Neuron (in vitro differentiated cells): ENCODE measurements at regions not wholly inside any gene's neighbourhood (a gene's known extent, or its start where the extent isn't known, plus 50 kb on each side); places are given as distances from the start of the nearest gene placed in this dataset.

Experiments used
- H2AFZ ChIP-seq: one replicate; pipeline ENCODE4 v1.6.1; 2013; ENCODE audit warnings: low read depth, mild to moderate bottlenecking, inconsistent platforms, low read length, moderate library complexity
- H3K27me3 ChIP-seq: one replicate; pipeline ENCODE4 v1.6.1; 2013; ENCODE audit warnings: low read length; ENCODE audit not compliant: insufficient read depth
- H3K36me3 ChIP-seq: one replicate; pipeline ENCODE4 v1.6.1; 2013; ENCODE audit warnings: low read length; ENCODE audit not compliant: insufficient read depth
- H3K4me1 ChIP-seq: one replicate; pipeline ENCODE4 v1.6.1; 2013; ENCODE audit warnings: low read length; ENCODE audit not compliant: insufficient read depth
- H3K4me3 ChIP-seq: 2 replicates; pipeline ENCODE4 v1.5.1; 2013; ENCODE audit warnings: mild to moderate bottlenecking, low read length, moderate library complexity
- H3K9me3 ChIP-seq: one replicate; pipeline ENCODE4 v1.6.1; 2013; ENCODE audit warnings: low read length

DNA sequence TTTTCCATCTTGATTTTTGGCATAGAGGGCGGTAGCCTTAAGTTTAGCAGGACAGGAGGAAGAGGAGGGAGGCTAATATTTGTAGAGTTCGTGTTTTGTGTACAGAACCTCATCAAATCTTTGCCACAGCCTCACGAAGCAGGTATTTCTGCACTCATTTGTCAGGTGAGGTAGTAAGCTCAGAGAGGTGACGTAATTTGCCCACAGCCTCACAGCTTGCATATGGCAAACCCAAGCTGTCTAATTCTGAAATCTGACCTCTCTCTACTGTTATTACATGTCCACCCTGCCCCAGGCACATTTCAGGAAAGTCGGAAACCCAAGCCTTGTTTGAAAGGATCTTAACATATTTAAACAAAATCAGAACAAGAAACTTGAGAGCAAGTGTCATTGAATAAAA lies 91.1 kb upstream of the TPM1 start:
- H3K4me3 ChIP-seq: no peak overlapping the region
- H3K27me3 ChIP-seq: no peaks in the 10 kb centered on the region
- H3K4me1 ChIP-seq: no peaks in the 10 kb centered on the region
- H3K9me3 ChIP-seq: peaks cover 4% of the 10 kb centered on the region
- H3K36me3 ChIP-seq: no peaks in the 10 kb centered on the region
- no peak overlapping the region for H2AFZ ChIP-seq

DNA sequence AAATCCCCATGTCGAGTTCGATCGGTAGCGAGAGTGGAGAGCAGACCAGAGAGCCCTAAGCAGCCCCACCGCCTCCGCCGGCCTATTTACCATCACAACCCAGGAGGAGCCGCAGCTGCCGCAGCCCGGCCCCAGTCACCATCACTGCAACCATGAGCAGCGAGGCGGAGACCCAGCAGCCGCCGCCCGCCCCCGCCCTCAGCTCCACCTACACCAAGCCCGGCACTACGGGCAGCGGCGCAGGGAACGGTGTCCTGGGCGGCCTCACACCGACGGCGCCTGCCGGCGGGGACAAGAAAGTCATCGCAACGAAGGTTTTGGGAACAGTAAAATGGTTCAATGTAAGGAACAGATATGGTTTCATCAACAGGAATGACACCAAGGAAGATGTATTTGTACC lies 89.5 kb upstream of the TPM1 start:
- no peaks in the 10 kb centered on the region for H3K36me3 ChIP-seq
- H2AFZ ChIP-seq: no peak overlapping the region
- no peak overlapping the region for H3K4me3 ChIP-seq

DNA sequence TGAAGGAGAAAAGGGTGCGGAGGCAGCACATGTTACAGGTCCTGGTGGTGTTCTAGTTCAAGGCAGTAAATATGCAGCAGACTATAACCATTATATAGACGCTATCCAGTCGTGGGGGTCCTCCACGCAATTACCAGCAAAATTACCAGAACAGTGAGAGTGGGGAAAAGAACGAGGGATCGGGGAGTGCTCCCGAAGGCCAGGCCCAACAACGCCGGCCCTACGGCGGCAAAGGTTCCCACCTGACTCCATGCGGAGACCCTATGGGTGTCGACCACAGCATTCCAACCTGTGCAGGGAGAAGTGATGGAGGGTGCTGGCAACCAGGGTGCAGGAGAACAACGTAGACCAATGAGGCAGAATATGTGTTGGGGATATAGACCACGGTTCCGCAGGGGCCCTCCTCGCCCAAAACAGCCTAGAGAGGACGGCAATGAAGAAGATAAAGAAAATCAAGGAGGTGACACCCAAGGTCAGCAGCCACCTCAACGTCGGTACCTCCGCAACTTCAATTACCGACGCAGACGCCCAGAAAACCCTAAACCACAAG lies 89.0 kb upstream of the TPM1 start:
- no peak overlapping the region for H3K4me3 ChIP-seq
- H3K9me3 ChIP-seq: peaks cover 4% of the 10 kb centered on the region
- H3K4me1 ChIP-seq: no peaks in the 10 kb centered on the region
- H3K36me3 ChIP-seq: no peaks in the 10 kb centered on the region
- no peak overlapping the region for H2AFZ ChIP-seq
- peaks cover 4% of the 10 kb centered on the region for H3K27me3 ChIP-seq

More for the DNA sequence above, 89.5 kb upstream of the TPM1 start:
- H3K4me1 ChIP-seq: no peaks in the 10 kb centered on the region
- peaks cover 4% of the 10 kb centered on the region for H3K9me3 ChIP-seq
- H3K27me3 ChIP-seq: no peaks in the 10 kb centered on the region

DNA sequence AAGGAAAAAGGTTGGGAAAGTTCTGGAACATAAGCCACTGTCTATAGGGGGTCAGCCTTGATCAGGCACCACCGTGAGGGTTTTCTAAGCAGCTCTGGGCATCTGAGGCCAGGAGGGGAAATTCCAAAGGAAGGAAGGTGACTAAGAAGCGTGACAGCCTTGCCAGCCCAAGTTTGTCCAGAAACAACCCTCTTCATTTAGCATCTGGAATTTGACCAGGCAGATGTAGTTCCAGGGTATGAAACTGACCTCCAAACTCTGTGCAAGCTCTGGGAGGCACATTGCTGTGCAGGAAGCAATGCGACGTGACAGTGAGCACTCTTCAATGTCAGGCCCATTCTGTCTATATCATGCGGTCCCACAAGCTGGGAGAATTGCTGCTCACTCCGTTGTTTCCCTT lies 85.4 kb upstream of the TPM1 start:
- Histone ChIP-seq H3K4me1 (no peaks in the 10 kb centered on the region), H3K27me3 (peaks cover 7% of the 10 kb centered on the region), H3K36me3 (no peaks in the 10 kb centered on the region), H3K4me3 (no peak overlapping the region), H3K9me3 (peaks cover 4% of the 10 kb centered on the region), H2AFZ (no peak overlapping the region)

DNA sequence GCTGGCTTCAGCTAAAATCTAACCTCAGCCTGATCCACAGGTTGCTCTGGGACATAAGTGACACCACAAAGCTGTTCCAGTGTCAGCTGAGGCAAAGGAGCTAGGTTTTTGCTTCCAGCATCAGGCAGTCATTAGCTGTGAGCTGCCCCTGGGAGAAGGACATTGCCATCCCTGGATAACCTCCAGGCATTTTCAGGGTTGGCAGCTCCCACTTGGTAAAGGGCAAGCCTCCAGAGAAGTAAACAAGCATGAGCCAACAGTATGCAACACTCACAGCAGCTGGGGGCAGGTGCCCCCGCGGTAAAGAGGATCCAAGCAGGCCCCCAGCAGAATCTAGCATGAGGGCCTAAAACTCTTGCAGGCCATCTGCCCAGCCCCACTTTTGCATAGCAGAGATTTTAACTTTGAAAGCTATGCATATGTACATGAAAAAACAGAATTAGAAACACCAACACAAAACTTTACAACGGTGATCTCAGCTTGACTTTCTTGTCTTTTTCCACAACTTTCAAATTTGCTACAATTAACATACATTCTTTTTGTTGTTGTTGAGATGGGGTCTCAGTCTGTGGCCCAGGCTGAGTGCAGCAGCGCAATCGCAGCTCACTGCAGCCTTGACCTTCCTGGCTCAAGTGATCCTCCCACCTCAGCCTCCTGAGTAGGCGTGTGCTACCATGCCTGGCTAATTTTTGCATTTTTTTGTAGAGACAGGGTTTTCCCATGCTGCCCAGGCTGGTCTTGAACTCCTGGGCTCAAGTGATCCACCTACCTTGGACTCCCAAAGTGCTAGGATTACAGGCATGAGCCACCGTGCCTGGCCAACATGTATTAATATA lies 83.8 kb upstream of the TPM1 start:
- H3K4me1 ChIP-seq: peaks cover 4% of the 10 kb centered on the region
- H3K4me3 ChIP-seq: no peak overlapping the region
- H3K36me3 ChIP-seq: no peaks in the 10 kb centered on the region
- peaks cover 2% of the 10 kb centered on the region for H3K9me3 ChIP-seq
- peaks cover 7% of the 10 kb centered on the region for H3K27me3 ChIP-seq
- H2AFZ ChIP-seq: no peak overlapping the region

DNA sequence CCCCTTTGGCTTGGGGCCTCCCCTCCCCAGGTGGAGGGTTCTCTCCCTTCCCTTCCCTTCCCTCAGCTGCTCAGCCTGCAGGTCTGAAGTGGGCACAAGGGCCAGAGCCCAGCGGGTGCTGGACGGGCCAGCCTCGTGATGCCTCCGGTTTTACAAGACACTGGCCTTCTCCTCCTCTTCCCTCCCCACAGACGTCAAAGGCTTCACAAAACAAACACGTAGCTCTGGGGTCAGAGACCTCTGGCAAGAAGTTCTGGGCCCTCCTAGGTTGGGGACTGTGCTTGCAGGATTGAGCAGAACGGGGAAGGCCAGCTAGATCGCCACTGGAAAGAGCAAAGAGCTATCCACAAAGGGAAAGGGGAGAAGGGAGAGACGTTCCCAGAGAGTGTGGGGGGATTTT lies 81.4 kb upstream of the TPM1 start:
- H3K27me3 ChIP-seq: peaks cover 7% of the 10 kb centered on the region
- no peaks in the 10 kb centered on the region for H3K36me3 ChIP-seq
- no peaks in the 10 kb centered on the region for H3K9me3 ChIP-seq
- no peak overlapping the region for H2AFZ ChIP-seq
- no peak overlapping the region for H3K4me3 ChIP-seq
- peaks cover 11% of the 10 kb centered on the region for H3K4me1 ChIP-seq

DNA sequence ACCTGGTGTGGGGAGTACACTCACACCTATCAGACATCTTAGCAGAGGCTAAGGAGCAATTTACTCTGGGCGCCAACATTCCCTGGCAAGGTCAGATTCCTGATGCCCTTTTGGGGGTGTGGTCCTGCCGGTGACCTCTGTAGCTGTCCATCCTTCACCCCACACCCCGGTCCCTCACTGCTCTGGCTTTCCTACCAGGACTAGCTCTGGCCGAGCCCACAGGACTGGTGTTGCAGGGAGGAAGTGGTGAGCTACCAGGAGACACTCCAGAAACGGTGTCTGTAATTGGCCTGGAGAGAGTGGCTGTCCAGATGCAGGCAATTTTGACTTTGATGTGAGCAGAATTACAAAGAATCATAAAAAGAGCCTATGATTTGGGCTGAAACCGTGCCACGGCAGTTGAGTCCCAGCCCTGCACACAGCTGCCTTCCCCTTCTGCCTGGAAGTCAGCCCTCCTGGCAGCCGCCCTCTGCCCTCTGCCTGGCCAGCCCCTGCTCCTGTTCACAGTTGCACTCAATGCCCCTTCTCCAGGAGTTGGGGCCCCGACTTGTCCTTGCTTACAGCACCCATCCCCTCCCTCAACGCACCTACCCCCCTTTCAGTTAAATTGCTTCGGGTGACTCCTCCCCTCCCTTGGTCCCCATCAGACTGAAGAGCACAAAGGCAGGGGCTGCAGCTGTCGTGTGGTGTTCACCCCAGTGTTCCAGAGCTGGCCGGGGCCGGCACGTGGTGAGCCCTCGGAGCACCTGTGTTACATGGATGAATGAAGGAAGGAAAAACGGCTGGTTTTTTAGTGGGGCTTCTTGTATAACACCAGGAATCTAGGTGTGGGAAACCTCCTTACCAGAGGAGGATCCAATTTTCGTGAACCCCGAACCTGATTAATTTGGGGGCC lies 80.2 kb upstream of the TPM1 start:
- Histone ChIP-seq H3K9me3 (no peaks in the 10 kb centered on the region), H3K4me1 (peaks cover 11% of the 10 kb centered on the region), H3K27me3 (peaks cover 7% of the 10 kb centered on the region), H3K36me3 (no peaks in the 10 kb centered on the region), H2AFZ (no peak overlapping the region), H3K4me3 (no peak overlapping the region)

DNA sequence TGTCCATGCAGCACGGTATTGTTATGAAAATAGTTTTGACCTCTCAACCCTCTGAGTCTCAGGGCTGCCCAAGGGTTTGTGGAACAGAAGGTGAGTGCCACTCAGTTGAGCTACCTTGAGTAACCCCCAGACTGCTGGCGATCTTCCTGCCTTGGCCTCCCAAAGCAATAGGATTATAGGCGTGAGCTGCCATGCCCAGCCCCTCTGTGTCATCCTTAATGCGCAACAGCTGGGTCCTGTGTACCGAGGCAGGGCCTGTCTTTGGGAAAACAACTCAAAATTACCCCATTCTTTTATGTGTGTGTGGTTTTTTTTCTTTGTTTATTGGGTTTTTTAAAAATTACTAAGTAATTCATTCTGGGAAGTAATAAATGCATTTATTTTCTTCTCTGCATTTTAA lies 78.3 kb upstream of the TPM1 start:
- Histone ChIP-seq H3K36me3 (no peaks in the 10 kb centered on the region), H3K4me3 (no peak overlapping the region), H3K27me3 (peaks cover 3% of the 10 kb centered on the region)

DNA sequence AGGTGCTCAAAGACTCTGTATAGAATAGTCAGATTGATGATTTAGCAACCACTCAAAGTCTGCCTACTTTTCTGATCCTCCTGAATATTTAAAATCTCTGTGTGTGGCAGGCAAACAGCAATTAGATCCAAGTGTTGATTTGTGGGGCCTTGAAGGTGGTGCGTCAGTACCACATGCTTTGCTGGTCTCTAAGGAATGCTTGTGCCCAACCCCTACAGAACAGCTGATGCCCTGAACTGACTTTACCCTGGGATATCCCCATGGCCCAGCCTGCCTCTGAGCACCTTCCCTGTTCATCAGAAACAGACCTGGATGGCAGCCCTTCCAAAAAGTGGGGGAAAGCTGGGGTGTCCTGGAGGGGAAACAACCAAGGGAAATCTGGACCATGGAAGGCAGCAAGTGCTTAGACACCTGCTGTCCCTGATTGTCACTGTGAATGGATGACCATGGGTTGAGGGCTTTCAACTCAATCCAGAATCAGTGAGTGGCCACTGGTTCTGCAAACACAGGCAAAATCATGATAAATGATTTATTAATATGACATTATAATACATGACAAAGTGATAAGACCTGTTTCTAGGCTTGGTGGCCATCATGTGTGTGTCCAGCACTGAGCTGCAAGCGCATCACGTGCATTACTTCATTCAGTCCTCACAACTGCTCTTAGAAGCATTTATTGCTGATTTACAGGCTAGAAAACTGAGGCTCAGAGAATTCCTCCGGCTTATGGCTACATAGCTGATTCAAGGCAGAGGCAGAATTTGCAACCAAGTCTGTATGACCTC lies 76.1 kb upstream of the TPM1 start:
- H3K4me1 ChIP-seq: peaks cover 11% of the 10 kb centered on the region
- no peaks in the 10 kb centered on the region for H3K9me3 ChIP-seq
- no peak overlapping the region for H3K4me3 ChIP-seq
- H3K36me3 ChIP-seq: no peaks in the 10 kb centered on the region
- no peak overlapping the region for H2AFZ ChIP-seq
- H3K27me3 ChIP-seq: no peaks in the 10 kb centered on the region

More for the DNA sequence above, 78.3 kb upstream of the TPM1 start:
- H3K4me1 ChIP-seq: peaks cover 11% of the 10 kb centered on the region
- H2AFZ ChIP-seq: no peak overlapping the region
- no peaks in the 10 kb centered on the region for H3K9me3 ChIP-seq

DNA sequence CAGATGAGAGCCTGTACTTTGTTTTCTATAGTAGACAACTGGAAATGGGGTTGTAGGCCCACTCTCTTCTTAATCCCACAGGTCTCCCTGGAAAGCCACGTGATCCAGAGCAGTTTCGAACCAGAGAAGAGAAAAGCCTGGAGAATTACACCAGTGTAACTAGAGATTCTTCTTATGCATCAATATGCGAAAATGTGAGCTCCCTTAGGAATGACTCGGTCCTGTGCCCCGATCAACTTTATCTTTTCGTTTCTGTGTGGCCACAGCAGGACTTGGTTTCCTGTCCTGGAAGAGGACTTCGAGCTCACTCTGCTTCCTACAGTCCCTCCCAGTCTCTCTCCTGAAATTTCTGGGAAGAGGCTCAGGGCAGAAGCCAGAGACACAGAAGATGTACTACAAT lies 73.8 kb upstream of the TPM1 start:
- H3K36me3 ChIP-seq: no peaks in the 10 kb centered on the region
- H3K9me3 ChIP-seq: no peaks in the 10 kb centered on the region
- no peaks in the 10 kb centered on the region for H3K27me3 ChIP-seq
- no peak overlapping the region for H3K4me3 ChIP-seq
- H2AFZ ChIP-seq: no peak overlapping the region
- H3K4me1 ChIP-seq: peaks cover 7% of the 10 kb centered on the region

DNA sequence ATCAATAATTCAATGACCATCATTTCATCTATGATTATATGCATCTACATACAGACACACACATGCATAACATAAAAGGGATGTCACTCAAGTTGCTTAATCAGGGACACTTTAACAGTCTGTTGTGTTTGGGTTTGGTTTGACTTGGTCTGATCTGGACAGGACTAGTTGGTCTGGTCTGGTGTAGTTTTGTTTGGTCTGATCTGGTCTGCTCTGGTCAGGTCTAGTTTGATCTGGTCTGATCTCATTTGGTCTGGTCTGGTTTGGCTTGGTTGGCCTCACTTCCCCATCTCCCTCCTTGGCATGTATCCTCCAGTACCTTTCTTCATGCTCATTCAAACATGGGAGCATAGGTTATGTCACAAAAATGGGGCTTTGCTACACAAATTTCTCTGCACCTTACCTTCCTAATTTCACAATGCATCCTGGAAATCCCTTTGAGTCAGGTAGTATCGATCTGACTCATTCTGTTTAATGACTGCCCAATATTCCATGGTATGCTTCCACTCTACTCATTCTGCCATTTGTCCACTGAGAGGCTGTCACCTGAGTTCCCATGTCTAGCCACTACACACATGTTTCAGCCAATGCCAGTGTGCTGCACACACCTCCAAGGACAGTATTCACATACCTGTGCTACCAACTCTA lies 73.0 kb upstream of the TPM1 start:
- Histone ChIP-seq H3K4me3 (no peak overlapping the region), H2AFZ (no peak overlapping the region), H3K36me3 (no peaks in the 10 kb centered on the region), H3K4me1 (no peaks in the 10 kb centered on the region), H3K9me3 (no peaks in the 10 kb centered on the region), H3K27me3 (no peaks in the 10 kb centered on the region)

DNA sequence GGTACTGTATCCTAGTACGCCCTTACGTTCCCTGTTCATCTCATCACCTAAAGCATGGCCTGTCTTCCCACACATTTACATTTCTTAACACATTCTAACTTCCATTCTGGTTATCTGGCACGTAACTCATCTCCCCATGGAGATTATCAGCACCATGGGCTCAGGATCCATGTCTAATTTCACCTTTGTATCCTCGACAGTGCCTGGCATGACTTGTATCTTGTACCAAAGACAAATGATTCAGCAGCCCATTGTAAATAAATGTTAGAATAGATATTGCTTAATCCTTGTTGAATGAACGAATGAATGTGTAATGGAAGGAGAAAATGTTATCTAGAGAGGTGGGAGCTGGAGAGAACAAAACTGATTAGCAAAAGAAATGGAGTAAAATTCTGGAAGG lies 69.7 kb upstream of the TPM1 start:
- Histone ChIP-seq H3K27me3 (no peaks in the 10 kb centered on the region), H2AFZ (no peak overlapping the region), H3K9me3 (no peaks in the 10 kb centered on the region), H3K36me3 (no peaks in the 10 kb centered on the region), H3K4me3 (no peak overlapping the region), H3K4me1 (peaks cover 16% of the 10 kb centered on the region)
